GM21515 (cell line): ENCODE measurements at regions not wholly inside any gene's neighbourhood (a gene's known extent, or its start where the extent isn't known, plus 50 kb on each side); places are given as distances from the start of the nearest gene placed in this dataset.

Experiments used
- ATAC-seq: cut with Tn5 transposase; IDR thresholded peaks from one replicate; pipeline ENCODE4 v1.9.1; 2021; ENCODE audit not compliant: unreplicated experiment

GRCh38 chr1:114342376-114342775 lies 168.6 kb downstream of the TRIM33 start:
- ATAC-seq = no peak

DNA sequence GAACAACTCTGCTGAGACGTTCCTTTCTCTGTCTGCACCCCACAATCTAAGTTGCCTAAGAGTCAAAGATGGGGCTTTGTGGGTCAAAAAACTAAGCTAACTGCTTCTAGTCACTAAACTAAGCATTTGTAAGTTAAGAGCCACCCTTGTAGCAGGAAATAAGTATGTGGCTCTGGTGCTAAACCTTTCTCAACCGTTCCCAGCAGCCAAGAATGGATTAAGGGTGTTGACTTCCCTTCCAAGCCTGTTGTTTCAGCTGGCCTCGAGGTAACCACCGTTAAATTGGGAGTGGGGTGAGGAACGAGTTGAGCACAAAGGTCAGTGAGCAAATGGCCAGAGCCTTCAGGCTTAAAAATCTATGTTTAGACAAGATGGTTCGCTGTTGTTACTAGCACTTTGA lies 169.1 kb downstream of the TRIM33 start:
- ATAC-seq = no peak

DNA sequence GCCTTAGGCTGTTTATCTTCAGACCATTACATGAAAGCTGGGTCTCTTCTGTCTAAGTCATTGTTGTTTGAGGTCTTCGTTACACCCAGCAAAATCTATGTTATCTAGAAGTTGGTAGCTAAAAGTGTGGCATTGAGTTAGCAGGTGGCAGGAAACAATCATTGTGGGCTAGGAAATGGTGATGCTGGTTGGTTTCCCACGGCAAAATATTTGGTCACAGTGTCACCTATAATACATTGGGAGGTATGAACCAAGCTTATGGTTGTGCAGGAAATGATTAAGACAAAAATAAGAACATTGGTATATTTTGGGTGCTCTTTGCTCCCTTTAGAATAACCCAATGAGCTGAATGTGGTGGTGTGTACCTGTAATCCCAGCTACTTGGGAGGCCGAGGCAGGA lies 169.7 kb downstream of the TRIM33 start:
- ATAC-seq = no peak

DNA sequence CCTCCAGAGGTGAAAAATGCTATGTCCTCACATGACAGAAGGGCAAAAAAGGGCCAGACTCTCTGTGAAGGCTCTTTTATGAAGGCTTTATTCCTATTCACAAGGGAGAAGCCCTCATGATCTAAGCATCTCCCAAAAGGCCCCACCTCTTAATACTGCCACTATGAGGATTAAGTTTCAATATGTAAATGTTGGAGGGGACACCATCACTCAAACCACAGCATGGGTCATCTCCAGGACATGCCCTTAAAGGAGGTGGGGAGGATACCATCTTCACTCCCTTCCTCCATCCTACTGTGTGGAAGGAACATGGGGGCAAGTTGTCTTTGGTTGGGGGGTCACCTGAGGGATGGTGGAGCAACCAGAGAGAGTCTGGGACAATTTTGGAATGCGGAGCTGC lies 170.1 kb downstream of the TRIM33 start:
- no peak for ATAC-seq

DNA sequence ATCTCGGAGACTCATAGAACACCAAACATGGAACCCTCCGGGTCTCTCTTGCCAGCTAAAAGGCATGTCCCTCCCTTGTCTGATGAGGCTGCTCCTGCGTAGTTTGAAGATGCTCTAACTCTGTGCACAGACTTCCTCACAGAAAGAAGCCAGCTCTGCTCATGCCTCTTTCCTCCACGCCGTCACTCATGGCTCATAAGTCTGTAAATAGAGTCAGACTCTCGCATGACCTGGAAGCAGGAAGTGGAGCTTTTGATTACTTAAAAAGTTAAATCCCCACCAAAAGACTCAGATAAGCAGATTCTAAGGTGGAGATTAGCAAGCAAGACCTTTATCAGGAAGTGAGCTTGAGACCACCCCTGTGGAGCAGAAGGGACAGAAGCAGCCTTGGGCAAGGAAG lies 171.6 kb downstream of the TRIM33 start:
- ATAC-seq = no peak

GRCh38 chr1:114338191-114338890 lies 172.7 kb downstream of the TRIM33 start:
- ATAC-seq = no peak

DNA sequence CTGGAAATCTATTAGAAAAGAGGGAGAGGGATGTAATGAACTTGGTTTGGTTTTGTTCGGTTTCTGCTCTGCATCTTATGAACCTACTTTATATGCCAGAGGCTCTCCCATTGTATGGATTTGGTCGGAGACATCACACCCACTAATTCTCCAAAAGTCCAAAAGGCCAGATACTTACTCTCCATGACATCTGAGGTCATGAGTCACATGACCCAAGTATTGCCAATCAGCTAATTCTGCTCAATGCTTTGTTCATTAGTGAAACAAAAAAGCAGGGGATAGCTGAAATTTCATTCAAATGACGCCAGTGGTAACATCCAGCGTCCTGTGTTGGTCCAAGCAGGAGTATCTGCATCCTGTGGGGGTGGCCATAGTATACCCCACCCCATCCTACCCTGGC lies 173.6 kb downstream of the TRIM33 start:
- ATAC-seq = no peak

GRCh38 chr1:114336360-114336759 lies 174.6 kb downstream of the TRIM33 start:
- ATAC-seq = no peak

DNA sequence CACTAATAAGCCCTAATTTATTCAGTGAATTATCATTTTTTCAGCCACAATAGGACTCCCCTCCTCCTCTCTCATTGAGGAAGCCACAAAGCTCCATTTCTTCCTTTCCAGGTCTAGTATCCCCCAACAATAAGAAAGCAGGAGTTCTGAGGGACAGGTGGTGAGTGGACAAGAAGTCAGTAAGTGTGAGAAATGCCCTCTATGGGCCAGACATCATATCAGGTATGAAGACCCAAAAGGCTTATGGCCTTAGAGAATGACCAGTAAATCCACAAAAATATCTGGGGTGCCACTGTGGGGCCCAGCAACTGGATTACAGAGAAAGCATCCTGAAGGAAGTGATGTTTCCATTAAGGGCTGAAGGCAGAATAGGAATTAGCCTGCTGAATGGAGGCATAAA lies 175.7 kb downstream of the TRIM33 start:
- no peak for ATAC-seq

DNA sequence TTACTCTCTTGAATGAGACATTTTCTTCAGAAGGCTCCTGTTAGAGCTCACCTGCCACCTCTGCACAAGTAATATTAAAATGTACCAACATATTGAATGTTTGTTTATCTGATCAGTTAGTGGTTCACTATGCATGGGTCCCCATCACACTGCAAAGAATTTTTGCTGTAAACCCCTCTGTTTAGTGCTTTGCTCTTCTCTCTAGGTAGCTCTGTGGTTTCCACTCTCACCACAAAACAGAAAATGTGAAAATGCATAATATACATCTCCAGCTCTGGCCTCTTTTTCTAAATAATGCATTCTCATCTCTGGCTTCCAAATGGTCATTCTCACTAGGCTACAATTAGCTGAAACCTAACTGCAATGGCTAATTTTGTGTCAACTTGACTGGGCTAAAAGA lies 176.7 kb downstream of the TRIM33 start:
- ATAC-seq = no peak

- no peak for ATAC-seq
These were observed 177.3 kb downstream of the TRIM33 start for GRCh38 chr1:114333690-114334089.

- ATAC-seq = no peak
These were observed 178.3 kb upstream of the SYT6 start for GRCh38 chr1:114331936-114332335.

DNA sequence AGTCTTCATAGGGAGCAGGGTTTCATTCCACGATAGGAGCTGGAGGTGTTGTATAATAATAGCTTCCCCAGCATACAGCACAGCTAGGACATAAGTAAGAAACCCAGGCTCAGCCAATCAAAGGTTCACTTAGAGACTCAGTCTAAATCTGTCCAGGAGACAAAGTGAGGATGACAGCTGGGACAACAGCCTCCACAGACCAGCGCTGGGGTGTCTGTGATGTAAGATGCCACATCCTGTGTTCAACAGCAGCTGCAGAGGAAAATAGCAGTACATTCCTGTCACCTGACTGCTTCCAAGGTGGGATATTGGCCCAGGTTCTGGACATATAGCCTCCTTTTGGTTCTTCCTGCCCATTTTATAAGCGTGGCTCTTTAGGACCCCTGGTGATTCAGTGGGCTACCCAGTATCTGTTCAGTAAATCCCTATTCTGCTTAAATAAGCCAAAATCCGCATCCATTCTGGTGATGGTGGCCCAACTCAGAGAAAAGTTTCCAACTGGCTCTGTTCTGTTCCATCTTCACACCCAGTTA lies 176.8 kb upstream of the SYT6 start:
- ATAC-seq = no peak

- ATAC-seq = no peak
These were observed 174.8 kb upstream of the SYT6 start for GRCh38 chr1:114328361-114328904.

GRCh38 chr1:114324662-114324965 lies 170.9 kb upstream of the SYT6 start:
- ATAC-seq = no peak

DNA sequence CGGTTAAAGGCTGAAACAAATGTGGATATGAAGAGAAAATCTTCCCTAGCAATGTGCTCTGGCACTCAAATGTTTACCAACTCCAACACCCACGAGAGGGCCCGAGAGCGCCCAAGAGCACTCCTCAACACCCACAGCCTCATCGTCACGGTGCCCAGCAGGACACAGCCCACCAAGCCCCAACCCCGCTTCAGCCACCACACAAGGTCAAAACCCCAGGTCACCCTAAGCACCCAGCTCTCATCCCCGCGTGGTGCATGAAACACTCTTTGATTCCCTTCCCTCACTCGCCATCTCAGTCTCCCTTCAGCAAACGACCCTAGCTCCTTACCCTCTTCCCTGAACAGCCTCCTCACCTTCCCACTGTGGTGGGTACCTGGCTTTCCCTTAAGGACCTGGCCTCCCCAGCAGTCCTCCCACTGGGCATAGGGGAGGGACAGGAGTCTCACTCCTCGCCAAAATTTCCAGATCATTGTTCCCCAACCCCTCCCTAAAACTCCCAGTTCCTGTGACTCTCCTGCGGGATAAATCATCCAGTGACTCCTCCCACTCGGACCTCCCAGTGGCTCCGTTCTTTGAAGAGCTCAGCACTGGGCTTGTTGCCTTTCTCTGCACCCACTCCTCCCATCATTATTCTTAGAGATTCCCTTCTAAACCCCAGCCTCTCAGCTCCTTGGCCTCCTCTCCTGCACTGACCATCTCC lies 170.4 kb upstream of the SYT6 start:
- ATAC-seq = no peak

DNA sequence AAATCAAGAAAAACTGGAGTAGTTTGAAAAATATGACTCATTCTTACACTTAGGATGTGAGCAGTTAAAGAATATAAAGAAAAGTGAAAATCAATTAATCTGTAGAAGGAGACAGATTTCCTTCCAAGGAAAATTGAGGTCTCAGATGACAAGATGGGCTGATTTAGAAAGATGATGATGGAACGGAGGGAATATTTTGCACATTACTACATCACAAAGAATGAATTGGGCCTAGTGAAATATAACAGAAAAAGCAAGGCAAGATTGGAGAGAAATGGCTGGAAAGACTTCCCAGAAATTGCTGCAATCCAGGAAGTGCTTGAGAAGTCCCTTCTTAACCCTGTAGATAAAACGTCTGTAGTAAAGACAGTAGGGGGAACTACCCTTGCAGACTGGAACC lies 169.1 kb upstream of the SYT6 start:
- no peak for ATAC-seq

GRCh38 chr1:114322207-114322606 lies 168.5 kb upstream of the SYT6 start:
- ATAC-seq = no peak

GRCh38 chr1:114320586-114320985 lies 166.9 kb upstream of the SYT6 start:
- no peak for ATAC-seq

DNA sequence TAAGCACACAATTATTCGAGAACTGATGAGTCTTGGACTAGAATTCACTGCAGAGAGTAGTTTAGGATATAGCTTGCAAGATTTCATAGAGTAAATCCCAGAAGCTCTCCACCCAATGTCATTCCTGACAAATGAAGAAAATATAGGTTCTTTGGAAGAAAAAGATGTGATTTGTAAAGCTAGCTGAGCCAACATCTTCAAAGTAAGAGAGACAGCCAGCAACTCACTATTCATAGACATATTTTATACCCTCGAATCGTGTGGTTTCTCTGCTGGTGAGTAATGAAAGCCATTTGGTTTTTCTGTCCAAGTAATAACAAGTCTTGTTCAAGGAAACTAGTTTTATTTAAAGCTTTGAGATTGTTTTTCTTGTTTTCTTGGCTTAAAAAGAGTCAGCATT lies 165.7 kb upstream of the SYT6 start:
- no peak for ATAC-seq

DNA sequence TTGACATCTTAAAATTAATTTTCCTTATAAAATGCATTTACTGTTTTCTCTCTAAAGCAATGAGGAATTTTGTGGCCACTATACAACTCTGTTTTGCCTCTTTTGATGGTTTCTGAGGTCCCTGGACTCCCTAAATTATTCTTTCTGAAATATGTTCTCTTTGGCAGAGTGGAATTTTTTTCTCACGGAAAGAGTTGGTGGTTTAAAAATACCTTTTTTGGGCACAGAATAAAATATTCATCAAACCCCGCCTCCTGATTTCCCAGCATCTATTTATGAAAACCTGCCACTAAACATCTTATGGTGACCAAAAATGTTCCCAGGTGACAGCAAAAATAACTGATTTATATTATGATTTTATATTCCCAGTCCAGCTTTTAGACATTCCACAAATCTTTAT lies 165.3 kb upstream of the SYT6 start:
- ATAC-seq = no peak

DNA sequence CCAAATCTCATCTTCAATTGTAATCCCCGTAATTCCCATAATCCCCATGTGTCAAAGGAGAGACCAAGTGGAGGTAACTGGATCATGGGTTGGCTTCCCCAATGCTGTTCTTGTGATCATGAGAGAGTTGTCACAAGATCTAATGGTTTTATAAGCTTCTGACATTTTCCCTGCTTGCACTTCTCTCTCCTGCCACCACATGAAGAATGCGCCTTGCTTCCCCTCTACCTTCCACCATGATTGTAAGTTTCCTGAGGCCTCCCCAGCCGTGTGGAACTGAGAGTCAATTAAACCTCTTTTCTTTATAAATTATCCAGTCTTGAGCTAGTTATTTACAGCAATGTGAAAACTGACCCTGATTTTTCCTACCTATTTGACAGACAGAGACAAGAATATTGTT lies 162.5 kb upstream of the SYT6 start:
- ATAC-seq = no peak

GRCh38 chr1:114315631-114316030 lies 162.0 kb upstream of the SYT6 start:
- no peak for ATAC-seq
